ENCODE measurements at regions not wholly inside any gene's neighbourhood (a gene's known extent, or its start where the extent isn't known, plus 50 kb on each side); places are given as distances from the start of the nearest gene placed in this dataset.
A peak's percentile ranks its signal among the peaks of the same experiment; 100 is the strongest.
"Not testable (repeated sequence)": the region's sequence is repeated elsewhere in the genome, so short reads cannot be mapped to it uniquely, and the experiment has no call there.

GRCh38 chr6:93679836-93680235 is 260.5 kb upstream of the EPHA7 start:
- no peak for DNase-seq

DNA sequence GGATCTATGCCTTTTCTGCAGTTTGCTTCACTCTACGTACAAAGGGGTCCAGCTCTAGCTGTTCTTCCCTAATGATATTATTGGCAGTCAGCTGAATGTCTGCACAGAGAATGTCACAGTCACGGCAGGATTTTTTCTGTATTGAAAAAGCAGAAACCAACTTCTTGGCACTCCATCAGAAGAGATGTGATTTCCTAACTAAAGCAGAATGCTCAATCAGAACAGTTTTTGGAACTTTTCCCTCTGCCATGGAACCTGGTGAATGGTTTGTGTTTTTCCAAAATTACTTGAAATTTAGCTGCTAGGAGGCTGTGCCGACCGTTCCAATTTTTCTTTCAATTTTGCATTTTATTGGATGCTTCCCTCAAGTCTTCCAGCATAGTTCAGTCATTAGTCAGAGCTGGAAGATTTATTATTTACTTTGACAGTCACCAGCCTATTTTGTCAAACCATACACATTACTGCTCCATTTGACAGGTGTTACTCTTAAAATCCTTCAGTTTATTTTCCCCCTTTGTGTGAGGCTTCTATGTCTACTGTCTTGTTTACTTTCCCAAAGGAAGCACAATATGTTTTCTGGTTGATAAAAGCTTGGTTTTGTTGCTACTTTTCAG is 259.6 kb upstream of the EPHA7 start:
- peak in 5 of 58 donors; percentile 0 to 28 (median 4) for DNase-seq

DNA sequence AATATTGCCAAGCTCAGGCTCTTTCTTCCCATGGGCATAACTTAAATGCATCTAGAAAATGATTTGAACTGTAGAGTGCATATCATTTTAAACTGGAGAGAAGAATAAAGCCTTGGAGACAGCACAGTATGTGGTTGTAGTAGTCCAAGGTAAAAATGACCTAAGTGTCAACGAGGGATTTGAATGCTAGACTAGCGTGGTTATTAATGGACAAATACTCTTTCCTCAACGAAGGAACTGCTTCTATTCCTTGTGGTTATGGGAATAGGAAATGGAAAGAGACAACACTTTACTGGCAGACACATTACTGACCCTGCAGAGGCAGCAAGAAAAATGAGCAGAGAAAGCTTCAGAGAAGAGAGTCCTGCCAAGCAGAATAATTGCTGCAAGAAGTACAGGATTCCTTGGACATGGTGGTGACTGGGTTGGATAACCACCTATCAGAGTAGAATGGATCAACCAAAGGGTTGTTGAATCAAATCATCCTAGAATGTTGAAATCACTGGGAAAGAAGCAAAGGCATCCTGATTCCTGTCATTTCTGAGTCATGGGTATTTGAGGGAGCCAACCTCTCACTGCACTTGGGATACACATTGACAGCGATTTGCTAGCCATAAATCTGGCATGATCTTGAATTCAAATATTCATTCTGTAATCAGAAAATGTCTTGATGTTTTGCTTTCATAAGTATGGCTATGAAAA is 258.1 kb upstream of the EPHA7 start:
- DNase-seq: no peak

DNA sequence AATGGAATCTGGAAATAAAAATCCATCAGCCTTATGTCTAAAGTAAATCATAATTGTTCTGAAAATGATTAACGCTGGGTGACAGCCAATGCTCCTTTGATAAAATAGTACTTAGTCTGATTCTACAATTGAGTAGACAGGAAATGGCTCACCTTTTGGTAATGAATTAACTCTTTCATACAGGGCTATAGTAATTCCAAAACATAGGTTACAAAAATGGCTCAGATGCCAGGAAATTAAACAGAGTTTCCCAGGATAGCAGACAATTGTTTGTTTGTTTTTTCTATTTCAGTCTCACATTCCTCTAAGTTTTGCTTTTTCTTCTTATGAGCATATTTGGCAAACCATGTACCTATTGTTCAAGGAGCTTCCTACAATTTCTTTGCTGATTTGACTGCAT is 257.2 kb upstream of the EPHA7 start:
- no peak for DNase-seq

GRCh38 chr6:93675856-93676417 is 256.6 kb upstream of the EPHA7 start:
- no peak for DNase-seq

DNA sequence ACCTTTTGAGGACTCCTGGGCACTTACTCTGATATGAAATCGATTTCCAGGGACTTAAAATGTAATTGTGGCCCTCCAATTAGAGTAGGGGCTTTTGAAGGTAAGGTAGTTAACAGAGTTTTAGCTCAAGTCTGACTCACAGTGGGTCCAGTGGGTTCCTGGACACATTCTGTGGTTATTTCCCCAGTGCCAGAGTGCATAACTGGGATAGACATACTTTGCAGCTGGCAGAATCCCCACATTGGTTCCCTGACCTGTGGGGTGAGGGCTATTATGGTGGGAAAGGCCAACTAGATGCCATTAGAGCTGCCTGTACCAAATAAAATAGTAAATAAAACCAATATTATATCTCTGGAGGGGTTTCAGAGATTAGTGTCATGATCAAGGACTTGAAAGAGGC is 243.8 kb upstream of the EPHA7 start:
- DNase-seq: no peak

DNA sequence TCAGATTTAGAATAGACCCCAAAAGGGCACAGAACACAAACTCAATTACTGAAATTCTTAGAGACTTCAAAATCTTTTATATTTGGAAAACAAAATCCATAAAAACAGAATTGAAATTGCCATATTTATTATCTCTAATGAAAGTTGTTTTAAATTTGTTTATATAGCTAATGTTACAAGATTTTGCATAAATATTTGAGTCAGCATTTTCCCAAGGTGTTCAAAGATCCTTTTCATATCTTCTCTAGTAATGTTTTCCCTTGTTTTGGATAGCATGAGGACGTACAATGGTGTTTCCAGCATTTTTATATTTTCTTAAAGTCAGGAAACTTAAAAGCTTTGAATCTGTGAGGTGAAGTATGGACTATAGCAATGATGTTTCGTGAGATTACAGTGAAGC is 235.2 kb upstream of the EPHA7 start:
- DNase-seq: no peak

GRCh38 chr6:93644611-93645010 is 225.3 kb upstream of the EPHA7 start:
- no peak for DNase-seq

GRCh38 chr6:93639126-93639525 is 219.8 kb upstream of the EPHA7 start:
- DNase-seq: no peak

GRCh38 chr6:93636987-93637664 is 217.8 kb upstream of the EPHA7 start:
- not testable (repeated sequence) for DNase-seq

- DNase-seq: peak in 33 of 58 donors; percentile 0 to 65 (median 7)
Observed at GRCh38 chr6:93624408-93624807, 205.0 kb upstream of the EPHA7 start.

- DNase-seq: no peak
Observed at GRCh38 chr6:93621442-93621841, 202.1 kb upstream of the EPHA7 start.

DNA sequence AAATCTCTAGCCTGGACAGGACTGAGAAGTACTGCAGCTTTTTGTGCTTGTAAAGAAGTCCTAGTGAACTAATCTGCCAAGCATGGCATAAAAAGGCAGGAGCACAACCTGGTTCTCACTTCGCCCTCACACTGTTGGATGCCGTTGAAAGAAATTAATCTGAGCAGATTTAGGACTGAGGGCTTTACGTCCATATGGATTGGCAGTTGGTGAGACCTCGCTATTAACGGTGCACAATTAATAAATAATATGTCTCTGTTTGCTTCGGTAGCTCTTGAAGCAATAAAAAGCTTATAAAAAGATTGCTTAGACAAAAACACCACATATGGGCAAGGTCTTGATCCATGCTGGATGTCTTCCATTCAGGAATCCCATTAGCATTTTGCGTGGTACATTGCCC is 185.6 kb upstream of the EPHA7 start:
- no peak for DNase-seq

DNA sequence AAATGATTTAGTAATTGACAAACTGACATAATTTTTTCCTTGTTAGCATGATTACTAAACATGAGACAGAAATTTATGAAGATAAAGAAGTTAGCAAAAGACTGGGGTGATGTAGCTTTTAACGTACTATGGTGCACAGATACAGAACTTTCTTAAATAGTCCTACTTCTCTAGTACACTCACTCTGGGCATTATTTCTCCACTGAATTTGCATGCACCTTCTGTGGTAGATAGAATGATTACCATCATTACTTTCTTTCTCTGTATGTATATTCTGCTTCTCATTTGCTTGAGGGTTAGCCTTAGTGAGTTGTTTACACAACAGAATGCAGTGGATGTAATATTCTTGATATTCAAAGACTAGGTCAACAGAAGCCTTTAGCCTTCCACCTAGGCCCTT is 173.1 kb upstream of the EPHA7 start:
- DNase-seq: no peak

- no peak for DNase-seq
Observed at GRCh38 chr6:93586306-93586705, 166.9 kb upstream of the EPHA7 start.

GRCh38 chr6:93584300-93584699 is 164.9 kb upstream of the EPHA7 start:
- no peak for DNase-seq

DNA sequence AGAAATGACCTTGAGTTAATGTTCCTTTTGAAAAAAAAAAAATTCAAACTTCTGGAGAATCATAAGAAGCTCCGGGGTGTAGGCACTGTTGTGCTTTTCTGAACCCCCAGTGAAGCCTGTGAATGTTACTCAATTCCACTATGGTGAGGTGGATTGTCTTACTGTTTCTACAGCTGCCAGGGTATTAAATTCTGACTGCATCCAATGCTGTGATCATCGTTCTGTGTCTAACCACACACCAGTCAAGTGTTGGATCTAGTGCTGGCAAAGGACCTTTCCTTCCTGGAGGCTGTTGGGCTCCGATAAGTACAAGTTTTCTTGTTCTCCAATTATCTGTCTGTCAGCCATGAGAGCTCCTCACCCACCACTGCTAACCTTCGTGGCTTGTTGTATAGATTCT is 162.0 kb upstream of the EPHA7 start:
- DNase-seq: no peak

GRCh38 chr6:93580446-93580845 is 161.1 kb upstream of the EPHA7 start:
- no peak for DNase-seq

DNA sequence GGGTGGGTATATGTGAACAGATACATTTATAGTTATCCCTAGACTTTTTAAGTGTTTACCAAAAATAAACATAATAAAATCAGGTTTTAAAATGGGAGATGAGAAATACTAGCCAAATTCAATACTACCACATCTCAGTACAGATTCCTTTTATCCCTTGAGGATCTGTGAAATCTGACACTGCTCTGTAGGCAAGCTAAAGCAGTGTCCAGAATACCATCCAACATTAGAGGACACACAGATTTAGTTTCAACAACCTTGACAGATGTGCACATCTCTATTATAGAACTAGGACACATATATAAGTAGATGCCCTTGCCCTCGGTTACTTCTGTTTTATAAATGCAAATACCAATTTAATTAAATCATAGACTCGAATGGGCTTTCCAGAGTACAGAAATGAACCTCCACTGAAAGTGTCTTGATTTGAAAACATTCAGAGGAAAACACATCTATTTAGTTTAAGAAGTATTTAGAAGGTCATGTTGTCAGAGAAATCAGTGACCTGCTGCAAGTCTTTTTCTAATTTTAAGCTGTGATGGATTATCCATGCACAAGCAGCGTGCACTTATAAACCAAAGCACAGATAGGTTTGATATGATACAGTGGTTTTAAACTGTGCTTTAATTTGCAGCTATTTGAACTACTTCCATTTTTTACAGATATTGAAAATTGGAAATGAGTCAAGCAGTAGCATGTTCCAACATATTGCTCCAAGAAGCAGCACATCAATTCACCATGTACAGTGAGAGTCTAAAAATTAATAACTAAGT is 156.3 kb upstream of the EPHA7 start:
- no peak for DNase-seq

DNA sequence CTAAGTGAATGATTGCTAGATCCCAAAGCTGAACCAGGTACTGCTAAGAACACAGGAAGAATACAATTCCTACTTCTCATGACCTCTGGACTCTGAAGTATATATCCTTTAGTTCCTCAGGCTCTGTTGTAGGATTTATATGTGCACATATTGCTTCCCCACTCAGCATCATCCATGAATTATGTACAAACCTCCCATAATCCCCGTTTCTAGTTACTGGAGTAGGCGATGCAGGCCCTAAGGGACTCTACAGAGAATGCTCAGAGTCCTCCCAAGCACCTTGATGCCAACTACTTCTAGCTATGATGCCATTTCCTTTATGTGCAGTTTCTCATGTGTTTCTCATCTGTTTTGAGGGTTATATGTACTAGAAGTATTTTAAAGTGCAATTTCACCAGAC is 154.9 kb upstream of the EPHA7 start:
- DNase-seq: no peak

DNA sequence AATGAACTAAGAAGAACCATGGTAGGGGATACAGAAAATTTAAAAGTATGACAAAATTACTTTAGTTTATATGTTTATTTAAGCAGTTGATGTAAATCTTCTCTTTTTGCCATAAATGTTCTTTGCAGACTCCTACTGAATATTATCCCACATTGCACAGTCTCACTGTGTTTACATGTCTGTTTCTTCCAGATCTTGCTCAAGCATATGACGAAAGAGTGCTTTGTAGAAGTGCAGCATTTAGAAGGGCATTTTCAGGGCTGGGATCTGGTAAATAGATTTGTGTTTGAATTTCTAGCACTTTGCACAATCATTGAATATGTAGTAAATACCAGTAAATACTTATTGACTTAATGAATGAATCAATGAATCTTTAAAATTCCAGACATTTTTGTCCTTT is 152.0 kb upstream of the EPHA7 start:
- no peak for DNase-seq

- DNase-seq: peak in 1 of 58 donors; percentile 1
Observed at GRCh38 chr6:93568169-93568568, 148.8 kb upstream of the EPHA7 start.

Data from anterior cingulate cortex (tissue), 58 donors.